ENCODE measurements at regions not wholly inside any gene's neighbourhood (a gene's known extent, or its start where the extent isn't known, plus 50 kb on each side); places are given as distances from the start of the nearest gene placed in this dataset.

- TF ChIP-seq CTCF (conservative IDR thresholded peaks at IDR 0.05 in 1 of 2, IDR thresholded peaks at IDR 0.05 in 1 of 2; ENCODE audit: extremely low read depth in 1 of 2, insufficient read depth in 1 of 2, low read depth in 1 of 2, low read length in 2 of 2) (no peak), EZH2 (IDR thresholded peaks at IDR 0.05; ENCODE audit: borderline replicate concordance, low read length) (no peak)
Measured at GRCh38 chr7:155969192-155969929, 157.1 kb upstream of the SHH start.

Data from mammary epithelial cell (primary cell).